Neural cell (in vitro differentiated cells): ENCODE measurements at regions not wholly inside any gene's neighbourhood (a gene's known extent, or its start where the extent isn't known, plus 50 kb on each side); places are given as distances from the start of the nearest gene placed in this dataset.

Source experiments
- H2AFZ ChIP-seq: fragments of 200-600, 300-800 bp; sonication (generic), shearing (Covaris generic); 2 replicates; pipeline ENCODE4 v1.6.0; 2014; ENCODE audit warnings: low read depth, mild to moderate bottlenecking, antibody characterized with exemption, low read length, moderate library complexity
- H3F3A ChIP-seq: fragments of 200-600 bp; shearing (Covaris generic); 2 replicates; pipeline ENCODE4 v1.6.1; 2016; ENCODE audit warnings: mild to moderate bottlenecking, moderate library complexity, mixed read lengths, antibody characterized with exemption, low read length; ENCODE audit not compliant: insufficient read depth, poor library complexity, severe bottlenecking
- H3K27ac ChIP-seq: fragments of 200-600, 300-800 bp; sonication (generic), shearing (Covaris generic); 2 replicates; pipeline ENCODE4 v1.5.1; 2014; ENCODE audit warnings: mild to moderate bottlenecking, low read length, moderate library complexity
- H3K27me3 ChIP-seq: fragments of 300-800, 200-600 bp; sonication (generic), shearing (Covaris generic); 2 replicates; pipeline ENCODE4 v1.6.0; 2014; ENCODE audit warnings: mild to moderate bottlenecking, low read depth, low read length, moderate library complexity; ENCODE audit not compliant: insufficient read depth
- H3K36me3 ChIP-seq: fragments of 300-800, 200-600 bp; sonication (generic), shearing (Covaris generic); 2 replicates; pipeline ENCODE4 v1.5.1; 2014; ENCODE audit warnings: mild to moderate bottlenecking, antibody characterized with exemption, low read length, moderate library complexity; ENCODE audit not compliant: insufficient read depth
- H3K4me2 ChIP-seq: fragments of 300-800, 200-600 bp; sonication (generic), shearing (Covaris generic); 2 replicates; pipeline ENCODE4 v1.6.0; 2014; ENCODE audit warnings: mild to moderate bottlenecking, low read length
- H3K4me3 ChIP-seq: fragments of 300-800, 200-600 bp; sonication (generic), shearing (Covaris generic); 2 replicates; pipeline ENCODE4 v1.5.1; 2014; ENCODE audit warnings: mild to moderate bottlenecking, low read length, moderate library complexity
- H3K79me2 ChIP-seq: fragments of 200-600 bp; shearing (Covaris generic); replicated peaks from 2 replicates; pipeline ENCODE4 v1.6.0; 2014; ENCODE audit warnings: mild to moderate bottlenecking, low read length, moderate library complexity; ENCODE audit not compliant: insufficient read depth
- H3K9ac ChIP-seq: fragments of 300-800, 200-600 bp; sonication (generic), shearing (Covaris generic); 2 replicates; pipeline ENCODE4 v1.6.1; 2016; ENCODE audit warnings: mild to moderate bottlenecking, low read length, mixed read lengths
- H3K9me2 ChIP-seq: fragments of 200-600 bp; shearing (Covaris generic); 2 replicates; pipeline ENCODE4 v1.6.1; 2016; ENCODE audit warnings: mild to moderate bottlenecking, low read length, mixed read lengths; ENCODE audit not compliant: insufficient read depth
- H3K9me3 ChIP-seq: fragments of 200-600, 300-800 bp; sonication (generic), shearing (Covaris generic); 2 replicates; pipeline ENCODE4 v1.6.1; 2016; ENCODE audit warnings: mild to moderate bottlenecking, mixed run types, low read length, moderate library complexity, mixed read lengths
- H4K20me1 ChIP-seq: fragments of 200-600 bp; shearing (Covaris generic); 2 replicates; pipeline ENCODE4 v1.6.1; 2016; ENCODE audit warnings: mild to moderate bottlenecking, mixed run types; ENCODE audit not compliant: insufficient read depth
- EP300 ChIP-seq: fragments of 450-650 bp; conservative IDR thresholded peaks from 2 replicates; pipeline ENCODE4 v1.6.1; 2014; ENCODE audit warnings: antibody characterized with exemption, mild to moderate bottlenecking, moderate library complexity; ENCODE audit not compliant: poor library complexity, severe bottlenecking
- EZH2 ChIP-seq: fragments of 200-600, 300-800 bp; shearing (Covaris generic), sonication (generic); IDR thresholded peaks from 2 replicates; pipeline ENCODE4 v1.6.1; 2014; ENCODE audit warnings: antibody characterized with exemption, low read length, borderline replicate concordance, mild to moderate bottlenecking; ENCODE audit not compliant: insufficient read depth, poor library complexity, severe bottlenecking
- MXI1 ChIP-seq: fragments of 450-650 bp; conservative IDR thresholded peaks from 2 replicates; pipeline ENCODE4 v1.6.1; 2014; ENCODE audit warnings: antibody characterized with exemption, mild to moderate bottlenecking; ENCODE audit not compliant: poor library complexity, severe bottlenecking
- POLR2AphosphoS5 ChIP-seq: IDR thresholded peaks from 2 replicates; pipeline ENCODE4 v1.6.1; 2012
- RAD21 ChIP-seq: fragments of 450-650 bp; conservative IDR thresholded peaks from 2 replicates; pipeline ENCODE4 v1.6.1; 2014; ENCODE audit warnings: antibody characterized with exemption, mild to moderate bottlenecking, moderate library complexity
- SMC3 ChIP-seq: fragments of 450-650 bp; conservative IDR thresholded peaks from 2 replicates; pipeline ENCODE4 v1.6.1; 2014; ENCODE audit warnings: antibody characterized with exemption, mild to moderate bottlenecking, moderate library complexity; ENCODE audit not compliant: poor library complexity
- TAF1 ChIP-seq: IDR thresholded peaks from 2 replicates; pipeline ENCODE4 v1.6.1; 2012; ENCODE audit warnings: low read depth
- TF ChIP-seq, protein P1 (sequence below): IDR thresholded peaks from 2 replicates; pipeline ENCODE4 v1.6.1; 2012; ENCODE audit warnings: borderline replicate concordance
- TF ChIP-seq, protein P2 (sequence below): fragments of 450-650 bp; IDR thresholded peaks from 2 replicates; pipeline ENCODE4 v1.5.1; 2014; ENCODE audit warnings: antibody characterized with exemption, mild to moderate bottlenecking, moderate library complexity; ENCODE audit not compliant: poor library complexity, severe bottlenecking

DNA sequence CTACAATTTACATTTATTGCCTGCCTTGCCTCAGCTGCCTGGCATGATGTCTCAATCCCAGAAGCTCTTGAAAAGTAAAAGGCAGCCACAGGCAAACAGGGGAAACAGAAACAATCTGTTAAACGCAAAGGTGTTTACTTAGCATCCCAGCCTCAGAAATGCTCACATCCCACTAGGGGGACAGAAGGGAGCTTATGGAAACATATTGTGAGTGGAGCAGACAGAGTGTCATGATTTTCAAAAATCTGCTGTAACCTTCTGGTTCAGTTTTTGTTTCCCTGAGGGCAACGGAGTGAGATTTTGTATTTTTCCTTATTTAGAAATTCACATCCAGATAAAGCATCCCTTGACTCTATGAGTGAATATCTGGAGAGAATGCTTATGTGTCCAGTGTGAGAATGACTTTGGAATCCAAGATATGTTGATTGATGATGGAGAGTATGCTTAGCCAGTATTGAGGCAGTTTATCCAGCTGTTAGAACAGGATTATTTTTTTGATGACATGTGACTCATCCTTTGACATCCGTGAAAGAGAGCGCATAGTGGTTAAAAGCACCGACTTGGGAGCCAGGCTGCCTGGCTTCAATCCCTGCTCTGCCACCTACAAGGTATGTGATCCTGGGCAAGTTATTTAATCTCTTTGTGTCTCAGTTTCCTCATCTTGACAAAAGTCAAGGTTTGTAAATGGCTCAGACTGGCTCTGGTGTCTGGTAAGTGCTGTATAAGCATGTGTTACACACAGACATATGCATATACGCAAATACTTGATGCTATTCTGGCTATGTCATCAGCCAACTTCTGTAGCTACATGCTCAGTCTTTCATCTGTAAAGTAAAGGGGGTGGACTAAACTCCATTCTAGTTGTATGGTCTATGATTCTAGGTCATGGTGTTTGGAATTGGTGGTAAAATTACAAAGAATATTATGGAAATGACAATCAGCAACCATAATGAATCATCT is 381.2 kb downstream of the RAPGEF2 start:
- Histone ChIP-seq H3K4me2 (no peak overlapping the region), H4K20me1 (no peaks in the 10 kb centered on the region), H3K4me3 (no peak overlapping the region), H3K79me2 (no peaks in the 10 kb centered on the region), H3K27ac (no peak overlapping the region), H3K9me2 (no peaks in the 10 kb centered on the region), H3K9me3 (no peaks in the 10 kb centered on the region), H3K36me3 (no peaks in the 10 kb centered on the region), H2AFZ (no peak overlapping the region), H3F3A (no peaks in the 10 kb centered on the region), H3K9ac (no peak overlapping the region), H3K27me3 (no peaks in the 10 kb centered on the region)
- TF ChIP-seq EP300: no peak
- no peak for TF ChIP-seq RAD21
- no peak for TF ChIP-seq SMC3
- TF ChIP-seq MXI1: no peak
- no peak for TF ChIP-seq TAF1
- TF ChIP-seq, protein P1, sequence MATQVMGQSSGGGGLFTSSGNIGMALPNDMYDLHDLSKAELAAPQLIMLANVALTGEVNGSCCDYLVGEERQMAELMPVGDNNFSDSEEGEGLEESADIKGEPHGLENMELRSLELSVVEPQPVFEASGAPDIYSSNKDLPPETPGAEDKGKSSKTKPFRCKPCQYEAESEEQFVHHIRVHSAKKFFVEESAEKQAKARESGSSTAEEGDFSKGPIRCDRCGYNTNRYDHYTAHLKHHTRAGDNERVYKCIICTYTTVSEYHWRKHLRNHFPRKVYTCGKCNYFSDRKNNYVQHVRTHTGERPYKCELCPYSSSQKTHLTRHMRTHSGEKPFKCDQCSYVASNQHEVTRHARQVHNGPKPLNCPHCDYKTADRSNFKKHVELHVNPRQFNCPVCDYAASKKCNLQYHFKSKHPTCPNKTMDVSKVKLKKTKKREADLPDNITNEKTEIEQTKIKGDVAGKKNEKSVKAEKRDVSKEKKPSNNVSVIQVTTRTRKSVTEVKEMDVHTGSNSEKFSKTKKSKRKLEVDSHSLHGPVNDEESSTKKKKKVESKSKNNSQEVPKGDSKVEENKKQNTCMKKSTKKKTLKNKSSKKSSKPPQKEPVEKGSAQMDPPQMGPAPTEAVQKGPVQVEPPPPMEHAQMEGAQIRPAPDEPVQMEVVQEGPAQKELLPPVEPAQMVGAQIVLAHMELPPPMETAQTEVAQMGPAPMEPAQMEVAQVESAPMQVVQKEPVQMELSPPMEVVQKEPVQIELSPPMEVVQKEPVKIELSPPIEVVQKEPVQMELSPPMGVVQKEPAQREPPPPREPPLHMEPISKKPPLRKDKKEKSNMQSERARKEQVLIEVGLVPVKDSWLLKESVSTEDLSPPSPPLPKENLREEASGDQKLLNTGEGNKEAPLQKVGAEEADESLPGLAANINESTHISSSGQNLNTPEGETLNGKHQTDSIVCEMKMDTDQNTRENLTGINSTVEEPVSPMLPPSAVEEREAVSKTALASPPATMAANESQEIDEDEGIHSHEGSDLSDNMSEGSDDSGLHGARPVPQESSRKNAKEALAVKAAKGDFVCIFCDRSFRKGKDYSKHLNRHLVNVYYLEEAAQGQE: no peak
- TF ChIP-seq, protein P2, sequence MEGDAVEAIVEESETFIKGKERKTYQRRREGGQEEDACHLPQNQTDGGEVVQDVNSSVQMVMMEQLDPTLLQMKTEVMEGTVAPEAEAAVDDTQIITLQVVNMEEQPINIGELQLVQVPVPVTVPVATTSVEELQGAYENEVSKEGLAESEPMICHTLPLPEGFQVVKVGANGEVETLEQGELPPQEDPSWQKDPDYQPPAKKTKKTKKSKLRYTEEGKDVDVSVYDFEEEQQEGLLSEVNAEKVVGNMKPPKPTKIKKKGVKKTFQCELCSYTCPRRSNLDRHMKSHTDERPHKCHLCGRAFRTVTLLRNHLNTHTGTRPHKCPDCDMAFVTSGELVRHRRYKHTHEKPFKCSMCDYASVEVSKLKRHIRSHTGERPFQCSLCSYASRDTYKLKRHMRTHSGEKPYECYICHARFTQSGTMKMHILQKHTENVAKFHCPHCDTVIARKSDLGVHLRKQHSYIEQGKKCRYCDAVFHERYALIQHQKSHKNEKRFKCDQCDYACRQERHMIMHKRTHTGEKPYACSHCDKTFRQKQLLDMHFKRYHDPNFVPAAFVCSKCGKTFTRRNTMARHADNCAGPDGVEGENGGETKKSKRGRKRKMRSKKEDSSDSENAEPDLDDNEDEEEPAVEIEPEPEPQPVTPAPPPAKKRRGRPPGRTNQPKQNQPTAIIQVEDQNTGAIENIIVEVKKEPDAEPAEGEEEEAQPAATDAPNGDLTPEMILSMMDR: no peak

DNA sequence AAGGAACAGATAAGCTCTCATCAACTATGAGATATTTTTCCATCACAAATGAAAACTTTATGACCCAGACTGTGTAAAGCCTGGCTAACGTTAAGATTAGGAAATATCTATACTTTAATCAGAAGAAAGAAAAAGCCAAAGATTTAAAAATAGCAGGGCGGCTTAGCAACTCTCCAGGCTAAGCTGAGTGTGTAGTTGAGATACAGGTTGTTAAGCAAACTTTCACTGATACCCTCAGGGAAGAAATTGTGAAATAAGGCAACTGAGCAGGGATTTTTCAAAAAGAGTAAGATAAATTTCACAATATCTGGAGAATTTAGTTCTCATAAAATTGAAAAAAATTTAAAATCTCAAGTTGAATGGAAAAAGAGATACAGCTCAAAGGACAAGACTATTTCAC is 382.0 kb downstream of the RAPGEF2 start:
- TF ChIP-seq, protein P1: no peak
- TF ChIP-seq, protein P2: no peak
- TF ChIP-seq POLR2AphosphoS5: no peak
- TF ChIP-seq SMC3: no peak
- no peak for TF ChIP-seq EP300
- no peak for TF ChIP-seq MXI1
- no peak for TF ChIP-seq RAD21
- TF ChIP-seq EZH2: no peak
- TF ChIP-seq TAF1: no peak
- Histone ChIP-seq H2AFZ (no peak overlapping the region), H3F3A (no peaks in the 10 kb centered on the region), H3K4me2 (no peak overlapping the region), H3K9ac (no peak overlapping the region), H3K27ac (no peak overlapping the region), H3K36me3 (no peaks in the 10 kb centered on the region), H3K79me2 (no peaks in the 10 kb centered on the region), H3K27me3 (no peaks in the 10 kb centered on the region), H3K4me3 (no peak overlapping the region), H3K9me2 (no peaks in the 10 kb centered on the region), H3K9me3 (no peaks in the 10 kb centered on the region), H4K20me1 (no peaks in the 10 kb centered on the region)
